Gastrocnemius medialis (tissue), 4 donors: ENCODE measurements at regions not wholly inside any gene's neighbourhood (a gene's known extent, or its start where the extent isn't known, plus 50 kb on each side); places are given as distances from the start of the nearest gene placed in this dataset.

Experiments used
- ATAC-seq, 2 donors: fragments of 150-250 bp; one replicate each; pipeline ENCODE4 v1.9.1; 2016
- DNase-seq, 2 donors: peaks; one replicate each; pipeline ENCODE4 v3.0.0-alpha.2; 2019
- H3K27ac ChIP-seq, 4 donors: fragments of 200-600 bp; sonication (generic); 1 replicate in 1 of 4; 2 replicates in 3 of 4; pipeline ENCODE4 v1.5.1; 2016 to 2018; ENCODE audit warnings: mild to moderate bottlenecking in 2 of 4, moderate library complexity in 1 of 4
- H3K27me3 ChIP-seq, 3 donors: fragments of 200-600 bp; sonication (generic) in 2 of 3; 1 replicate in 1 of 3; 2 replicates in 2 of 3; pipeline versions ENCODE4 v1.5.1 to v1.6.0; 2016 to 2019; ENCODE audit warnings: mild to moderate bottlenecking in 1 of 3, moderate library complexity in 1 of 3
- H3K36me3 ChIP-seq, 2 donors: fragments of 200-600 bp; sonication (generic) in 1 of 2; one replicate each; pipeline ENCODE4 v1.5.1; 2017 to 2018
- H3K4me1 ChIP-seq, 2 donors: fragments of 200-600 bp; sonication (generic) in 1 of 2; one replicate each; pipeline ENCODE4 v1.5.1; 2016 to 2017; ENCODE audit warnings: mild to moderate bottlenecking in 2 of 2
- H3K4me3 ChIP-seq, 4 donors: fragments of 200-600 bp; sonication (generic) in 3 of 4; 1 replicate in 1 of 4; 2 replicates in 3 of 4; pipeline ENCODE4 v1.5.1; 2016 to 2019; ENCODE audit warnings: mild to moderate bottlenecking in 2 of 4
- H3K9me3 ChIP-seq, 3 donors: fragments of 200-600 bp; sonication (generic) in 2 of 3; 1 replicate in 1 of 3; 2 replicates in 2 of 3; pipeline ENCODE4 v1.5.1; 2016 to 2019
- CTCF ChIP-seq, 5 experiments: fragments of 450-650 bp in 3 of 5; fragments of 200-600 bp in 2 of 5; sonication (generic) in 2 of 5; IDR thresholded peaks in 4 of 5; conservative IDR thresholded peaks in 1 of 5; 1 replicate in 4 of 5; 2 replicates in 1 of 5; pipeline ENCODE4 v1.5.1; 2016 to 2019; ENCODE audit warnings: antibody characterized with exemption in 5 of 5, mild to moderate bottlenecking in 3 of 5, moderate library complexity in 3 of 5
- POLR2A ChIP-seq, 2 donors: fragments of 450-650 bp; IDR thresholded peaks; one replicate each; pipeline ENCODE4 v1.6.1; 2017; ENCODE audit warnings: antibody characterized with exemption in 2 of 2, mild to moderate bottlenecking in 2 of 2, moderate library complexity in 2 of 2
- in situ Hi-C, 4 donors: fragments of 200-750 bp; cut with MboI; loops; one replicate each; pipeline versions ENCODE4 v1.15.0 to v1.8.0; 2017; ENCODE audit warnings: low sequenced_read_pairs in 4 of 4
- intact Hi-C: fragments of 100-400 bp; cut with DNase I; formaldehyde crosslinking; loops from one replicate; pipeline ENCODE4 v1.15.1; 2023; ENCODE audit warnings: low total_unique reads

DNA sequence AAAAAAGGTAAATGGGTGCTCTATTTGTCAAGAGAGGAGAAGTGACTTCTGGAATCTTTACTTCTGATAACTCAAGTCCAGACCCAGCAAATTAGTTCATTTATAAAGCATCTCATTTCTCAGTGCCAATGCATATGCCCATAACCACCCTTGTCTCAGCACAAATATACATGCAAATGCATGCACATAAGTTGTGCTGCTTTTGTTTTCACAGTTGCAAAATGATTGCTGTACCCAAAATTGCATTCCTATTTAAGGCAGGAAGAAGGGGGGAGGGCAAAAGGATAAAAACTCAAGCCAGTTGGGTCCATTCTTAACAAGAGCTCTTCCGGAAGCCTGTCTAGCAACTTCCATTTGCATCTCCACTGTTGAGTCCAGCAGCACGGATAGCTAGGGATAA lies 61.3 kb upstream of the FAM20A start:
- H3K4me3 ChIP-seq, result no peak overlapping the region
- no peaks in the 10 kb centered on the region for H3K4me1 ChIP-seq
- no peak for ATAC-seq
- no peak for TF ChIP-seq CTCF (IDR thresholded peaks at IDR 0.05 in 4 of 5, conservative IDR thresholded peaks at IDR 0.05 in 1 of 5)
- DNase-seq, result no peak
- H3K9me3 ChIP-seq, result no peaks in the 10 kb centered on the region
- no peaks in the 10 kb centered on the region for H3K27me3 ChIP-seq
- no peaks in the 10 kb centered on the region for H3K36me3 ChIP-seq
- no peak overlapping the region for H3K27ac ChIP-seq
- intact Hi-C loops, result no loop called here
- in situ Hi-C loops, result no loop called here

- in situ Hi-C loops, result no loop called here
- Histone ChIP-seq H3K4me1 (no peaks in the 10 kb centered on the region), H3K27ac (no peak overlapping the region), H3K27me3 (no peaks in the 10 kb centered on the region), H3K36me3 (no peaks in the 10 kb centered on the region), H3K9me3 (no peaks in the 10 kb centered on the region), H3K4me3 (no peak overlapping the region)
- intact Hi-C loops, result no loop called here
- ATAC-seq (no peak), DNase-seq (no peak)
- TF ChIP-seq CTCF (IDR thresholded peaks at IDR 0.05 in 4 of 5, conservative IDR thresholded peaks at IDR 0.05 in 1 of 5) (no peak), POLR2A (IDR thresholded peaks at IDR 0.05) (no peak)
Measured at GRCh38 chr17:68662037-68662432, 60.9 kb upstream of the FAM20A start.

DNA sequence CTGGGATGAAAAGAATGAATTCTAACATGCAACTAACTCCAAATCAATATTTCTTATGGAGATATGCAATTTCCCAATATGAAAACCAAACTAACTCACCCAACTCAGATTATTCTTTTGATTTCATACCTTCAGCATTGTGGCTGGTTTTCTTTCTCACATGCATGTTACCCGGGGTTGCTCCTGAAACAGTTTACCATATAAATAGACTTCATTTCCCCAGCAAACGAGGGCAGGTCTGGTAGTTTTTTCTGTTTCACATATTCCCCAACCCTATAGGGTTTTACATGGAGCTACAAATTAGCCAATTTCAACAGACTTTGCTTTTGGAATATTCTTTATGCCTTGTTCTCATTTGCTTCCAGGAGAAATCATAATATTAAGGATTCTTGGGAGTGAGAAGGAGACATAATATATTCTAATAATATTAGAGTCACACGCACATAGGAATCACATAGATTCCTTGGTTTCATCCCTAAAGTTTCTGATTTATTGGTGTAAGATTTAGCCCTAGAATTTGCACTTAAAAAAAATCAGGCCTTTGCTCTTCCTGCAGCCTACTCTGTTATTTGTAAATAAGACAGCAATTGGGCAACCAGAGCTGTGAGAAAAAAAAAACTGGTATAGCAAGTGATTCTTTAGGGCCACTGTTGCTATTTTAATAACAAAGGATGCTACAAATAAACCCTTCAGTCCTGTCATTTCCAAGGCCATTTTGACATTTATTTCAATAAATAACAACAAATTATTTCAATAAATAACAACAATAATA lies 60.3 kb upstream of the FAM20A start:
- no peak for DNase-seq
- Histone ChIP-seq H3K4me3 (no peak overlapping the region), H3K27me3 (no peaks in the 10 kb centered on the region), H3K36me3 (no peaks in the 10 kb centered on the region), H3K4me1 (no peaks in the 10 kb centered on the region), H3K9me3 (no peaks in the 10 kb centered on the region), H3K27ac (no peak overlapping the region)
- intact Hi-C loops (no loop called here), in situ Hi-C loops (no loop called here)
- no peak for ATAC-seq
- TF ChIP-seq CTCF (IDR thresholded peaks at IDR 0.05 in 4 of 5, conservative IDR thresholded peaks at IDR 0.05 in 1 of 5), result no peak
- no peak for TF ChIP-seq POLR2A (IDR thresholded peaks at IDR 0.05)

- no peak overlapping the region for H3K4me3 ChIP-seq
- DNase-seq (no peak), ATAC-seq (no peak)
- H3K9me3 ChIP-seq, result no peaks in the 10 kb centered on the region
- no peak overlapping the region for H3K27ac ChIP-seq
- intact Hi-C loops, result no loop called here
- H3K4me1 ChIP-seq, result no peaks in the 10 kb centered on the region
- no peaks in the 10 kb centered on the region for H3K27me3 ChIP-seq
- TF ChIP-seq POLR2A (IDR thresholded peaks at IDR 0.05), result no peak
- TF ChIP-seq CTCF (IDR thresholded peaks at IDR 0.05 in 4 of 5, conservative IDR thresholded peaks at IDR 0.05 in 1 of 5), result no peak
- in situ Hi-C loops, result no loop called here
- no peaks in the 10 kb centered on the region for H3K36me3 ChIP-seq
Measured at GRCh38 chr17:68660302-68660701, 59.1 kb upstream of the FAM20A start.
